Heart left ventricle (tissue), 16 donors: ENCODE measurements at regions not wholly inside any gene's neighbourhood (a gene's known extent, or its start where the extent isn't known, plus 50 kb on each side); places are given as distances from the start of the nearest gene placed in this dataset.
"Not testable (repeated sequence)": the region's sequence is repeated elsewhere in the genome, so short reads cannot be mapped to it uniquely, and the experiment has no call there.

ENCODE experiments used
- ATAC-seq, 4 donors: fragments of 200-7000 bp; cut with Tn5 transposase; one replicate each; pipeline ENCODE4 v1.9.1; 2020 to 2022; ENCODE audit warnings: moderate library complexity in 4 of 4, mild to moderate bottlenecking in 3 of 4, moderate number of reproducible peaks in 1 of 4
- DNase-seq, 5 donors: peaks; one replicate each; pipeline ENCODE4 v3.0.0-alpha.2; 2020
- H3K27ac ChIP-seq, 12 donors: fragments of 200-600 bp; sonication (generic) in 4 of 12; one replicate each; pipeline versions ENCODE4 v1.5.0 to v1.8.0; 2016 to 2022; ENCODE audit warnings: mild to moderate bottlenecking in 2 of 12
- H3K27me3 ChIP-seq, 9 donors: fragments of 200-600 bp; sonication (generic) in 2 of 9; one replicate each; pipeline versions ENCODE4 v1.5.1 to v1.8.0; 2016 to 2022; ENCODE audit warnings: mild to moderate bottlenecking in 3 of 9
- H3K36me3 ChIP-seq, 9 donors: fragments of 200-600 bp; sonication (generic) in 2 of 9; one replicate each; pipeline versions ENCODE4 v1.5.0 to v1.8.0; 2018 to 2022; ENCODE audit warnings: mild to moderate bottlenecking in 2 of 9
- H3K4me1 ChIP-seq, 12 donors: fragments of 200-600 bp; sonication (generic) in 4 of 12; one replicate each; pipeline versions ENCODE4 v1.5.0 to v1.8.0; 2016 to 2022; ENCODE audit warnings: mild to moderate bottlenecking in 3 of 12
- H3K4me3 ChIP-seq, 12 donors: fragments of 200-600 bp; sonication (generic) in 4 of 12; one replicate each; pipeline versions ENCODE4 v1.5.0 to v1.8.0; 2017 to 2022; ENCODE audit warnings: mild to moderate bottlenecking in 9 of 12, moderate library complexity in 4 of 12
- H3K9me3 ChIP-seq, 12 donors: fragments of 200-600 bp; sonication (generic) in 4 of 12; one replicate each; pipeline versions ENCODE4 v1.5.0 to v1.8.0; 2016 to 2022; ENCODE audit warnings: mild to moderate bottlenecking in 1 of 12
- POLR2A ChIP-seq, 2 donors: fragments of 450-650 bp; IDR thresholded peaks; one replicate each; pipeline ENCODE4 v1.6.1; 2017; ENCODE audit warnings: antibody characterized with exemption in 2 of 2, mild to moderate bottlenecking in 2 of 2, moderate library complexity in 2 of 2
- WGBS, 4 donors: extraction: QIAGEN DNeasy Blood & Tissue Kit in 2 of 4; methylation state at CpG; one replicate each; pipeline versions ENCODE4 v1.1.5 to v1.1.7; 2013 to 2018; 5-methylcytosine and 5-hydroxymethylcytosine counted together
- intact Hi-C, 10 donors: fragments of 100-400 bp; cut with DNase I; formaldehyde crosslinking; loops; one replicate each; pipeline versions ENCODE4 v1.11.1 to v1.14.2; 2022
- TF ChIP-seq, protein P1 (sequence below), 12 donors: fragments of 200-600 bp; sonication (generic) in 4 of 12; IDR thresholded peaks; one replicate each; pipeline versions ENCODE4 v1.5.0 to v1.8.0; 2018 to 2022; ENCODE audit warnings: antibody characterized with exemption in 12 of 12, mild to moderate bottlenecking in 5 of 12
- donor health status: ischemic (EF 13 %, LVEDD 7.1; RV severe dilation, severe dysfunction).
- donor health status: healthy with polysubstance abuse.
- donor health status: DM: no; HTN: yes; CAD: no.
- donor health status: DM: no; HTN: no; CAD: no.
- donor health status: ischemic (EF 25% LVEDD 6.9; RV normal size, moderate dysfunction).
- donor health status: ischemic (EF 25% LVEDD 5.7; RV mildly dilated, moderate dysfunction).
- donor health status: healthy.
- donor health status: DM: yes; HTN: yes; CAD: no.
- donor health status: ischemic (EF 35%, LVEDD 5.7; RV mildly dilated, moderate dysfunction).
- donor health status: nonischemic (EF 11% LVEDD 7.7; RV severe dilation, severe dysfunction).
- donor health status: DM: yes; HTN: yes; CAD: no.
- donor health status: PGD.
- donor health status: ischemic (EF 29% LVEDD 5.4; RV normal size, mild dysfunction).
- donor health status: nonischemic (EF 23%, LVEDD 6.1; RV moderate dilation, normal function).

DNA sequence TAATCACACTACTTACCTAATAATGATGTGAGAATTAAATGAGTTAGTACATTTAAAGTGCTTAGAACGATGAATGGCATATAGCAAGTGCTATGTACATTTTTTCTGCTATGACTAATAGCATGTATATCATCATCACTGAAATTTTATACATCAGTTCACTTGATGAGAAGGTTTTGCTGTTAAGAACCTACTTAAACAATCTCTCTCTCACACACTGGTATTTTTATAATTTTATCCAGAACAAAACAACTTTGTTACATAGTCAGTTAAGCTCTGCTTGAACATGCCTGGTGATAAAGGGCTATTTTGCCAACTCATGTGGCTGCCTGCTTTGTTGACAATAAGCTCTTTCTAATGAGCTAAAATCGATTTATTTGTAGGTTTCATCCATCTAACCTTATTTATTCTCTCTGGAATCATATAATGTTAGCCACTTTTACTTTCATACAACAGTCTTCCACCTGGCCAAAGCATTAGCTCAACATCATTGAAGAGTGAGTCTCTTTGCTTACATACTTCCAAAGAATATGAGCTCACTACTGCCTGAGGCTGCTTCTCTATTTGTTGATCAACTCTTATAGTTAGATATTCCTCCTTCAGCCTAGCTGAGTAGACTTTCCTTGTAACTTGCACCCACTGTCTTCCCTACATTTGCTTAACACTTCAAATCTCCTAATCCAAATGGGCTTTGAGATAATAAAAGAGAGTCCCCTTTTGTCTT lies 372.7 kb upstream of the BOD1L1 start:
- H3K27me3 ChIP-seq: no peaks in the 10 kb centered on the region
- peaks cover 0 to 22% (median 0%) of the 10 kb centered on the region in 12 donors for H3K9me3 ChIP-seq
- intact Hi-C loops: no loop called here
- ATAC-seq (no peak), DNase-seq (no peak)
- H3K4me3 ChIP-seq: no peak overlapping the region
- H3K27ac ChIP-seq: no peak overlapping the region
- TF ChIP-seq, protein P1, sequence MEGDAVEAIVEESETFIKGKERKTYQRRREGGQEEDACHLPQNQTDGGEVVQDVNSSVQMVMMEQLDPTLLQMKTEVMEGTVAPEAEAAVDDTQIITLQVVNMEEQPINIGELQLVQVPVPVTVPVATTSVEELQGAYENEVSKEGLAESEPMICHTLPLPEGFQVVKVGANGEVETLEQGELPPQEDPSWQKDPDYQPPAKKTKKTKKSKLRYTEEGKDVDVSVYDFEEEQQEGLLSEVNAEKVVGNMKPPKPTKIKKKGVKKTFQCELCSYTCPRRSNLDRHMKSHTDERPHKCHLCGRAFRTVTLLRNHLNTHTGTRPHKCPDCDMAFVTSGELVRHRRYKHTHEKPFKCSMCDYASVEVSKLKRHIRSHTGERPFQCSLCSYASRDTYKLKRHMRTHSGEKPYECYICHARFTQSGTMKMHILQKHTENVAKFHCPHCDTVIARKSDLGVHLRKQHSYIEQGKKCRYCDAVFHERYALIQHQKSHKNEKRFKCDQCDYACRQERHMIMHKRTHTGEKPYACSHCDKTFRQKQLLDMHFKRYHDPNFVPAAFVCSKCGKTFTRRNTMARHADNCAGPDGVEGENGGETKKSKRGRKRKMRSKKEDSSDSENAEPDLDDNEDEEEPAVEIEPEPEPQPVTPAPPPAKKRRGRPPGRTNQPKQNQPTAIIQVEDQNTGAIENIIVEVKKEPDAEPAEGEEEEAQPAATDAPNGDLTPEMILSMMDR (IDR thresholded peaks at IDR 0.05): no peak
- no peak for TF ChIP-seq POLR2A (IDR thresholded peaks at IDR 0.05)
- no peaks in the 10 kb centered on the region for H3K4me1 ChIP-seq
- 49 to 68% (median 51%) methylated on average over 2 of the region's 2 CpGs for WGBS, 4 donors
- H3K36me3 ChIP-seq: no peaks in the 10 kb centered on the region

DNA sequence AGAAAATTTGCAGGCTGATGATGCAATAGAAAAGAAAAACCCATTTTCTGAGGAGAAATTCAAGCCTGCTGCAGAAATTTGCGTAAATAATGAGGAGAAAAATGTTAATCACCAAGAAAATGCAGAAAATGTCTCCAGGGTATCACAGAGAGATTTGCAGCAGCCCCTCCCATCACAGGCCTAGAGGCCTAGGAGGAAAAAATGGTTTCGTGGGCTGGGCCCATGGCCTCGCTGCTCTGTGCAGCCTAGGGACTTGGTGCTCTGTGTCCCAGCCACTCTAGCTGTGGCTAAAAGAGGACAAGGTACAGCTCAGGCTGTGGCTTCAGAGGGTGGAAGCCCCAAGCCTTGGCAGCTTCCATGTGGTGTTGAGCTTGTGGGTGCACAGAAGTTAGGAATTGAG lies 374.8 kb upstream of the BOD1L1 start:
- 71 to 89% (median 83%) methylated on average over 3 of the region's 3 CpGs for WGBS, 4 donors
- DNase-seq, H3K36me3 ChIP-seq, ATAC-seq, H3K4me3 ChIP-seq, H3K27ac ChIP-seq, H3K27me3 ChIP-seq, H3K4me1 ChIP-seq, intact Hi-C loops: not testable (repeated sequence)
- peaks cover 0 to 22% (median 0%) of the 10 kb centered on the region in 12 donors for H3K9me3 ChIP-seq

DNA sequence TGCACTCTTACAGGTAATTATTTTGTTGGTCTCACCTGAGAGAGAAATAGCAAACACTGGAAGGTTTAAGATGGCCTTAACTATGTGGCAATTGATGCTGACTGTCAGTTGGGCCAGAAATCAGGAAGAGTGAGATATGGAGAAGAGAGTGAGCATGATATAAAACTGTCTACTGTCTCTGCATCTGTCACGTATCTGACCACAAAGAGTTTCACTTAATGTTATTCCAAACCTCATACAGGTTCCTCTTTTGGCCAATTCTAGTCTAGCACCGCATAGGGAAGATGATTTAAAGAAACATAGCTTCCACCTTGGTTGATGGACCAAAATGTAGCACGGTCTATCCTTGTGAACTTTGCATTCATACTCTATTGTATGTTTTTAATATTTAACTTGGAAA lies 381.0 kb upstream of the BOD1L1 start:
- Histone ChIP-seq H3K9me3 (peaks cover 0 to 5% (median 0%) of the 10 kb centered on the region in 12 donors), H3K27me3 (no peaks in the 10 kb centered on the region), H3K27ac (no peak overlapping the region), H3K4me1 (no peaks in the 10 kb centered on the region), H3K4me3 (no peak overlapping the region), H3K36me3 (no peaks in the 10 kb centered on the region)
- 64 to 76% (median 70%) methylated on average over 3 of the region's 3 CpGs for WGBS, 4 donors
- DNase-seq: no peak
- no peak for TF ChIP-seq POLR2A (IDR thresholded peaks at IDR 0.05)
- TF ChIP-seq, protein P1 (IDR thresholded peaks at IDR 0.05): no peak
- ATAC-seq: no peak
- intact Hi-C loops: no loop called here

DNA sequence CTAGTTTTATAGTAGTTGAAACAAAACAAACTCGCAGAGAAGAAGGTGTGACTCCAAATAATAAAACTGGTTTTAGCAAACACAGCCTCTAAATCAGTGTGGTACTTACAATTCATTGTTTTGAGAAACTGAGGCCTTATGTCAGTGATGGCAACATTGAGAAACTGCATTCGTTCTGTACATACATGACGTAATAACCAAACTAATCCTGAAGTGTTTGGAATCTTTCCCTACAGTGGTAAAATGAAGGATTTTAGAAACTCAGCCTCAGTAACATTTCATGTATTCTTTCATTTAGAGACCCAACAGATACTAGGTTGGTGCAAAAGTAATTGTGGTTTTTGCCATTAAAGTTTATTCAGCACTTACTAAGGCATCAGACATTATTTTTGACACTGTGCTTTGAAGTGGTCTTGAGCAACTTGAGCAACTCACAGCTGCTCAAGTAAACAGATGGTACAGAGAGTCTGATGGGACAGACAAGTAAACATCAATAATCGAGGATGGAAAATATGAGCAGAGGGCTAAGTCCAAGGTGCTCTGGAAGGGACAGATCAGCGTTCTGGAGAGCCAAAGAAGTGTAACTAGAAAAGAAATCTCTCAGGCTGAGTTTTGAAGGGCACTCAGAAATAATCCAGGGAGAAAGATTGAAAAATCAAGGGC lies 390.8 kb upstream of the BOD1L1 start:
- 77 to 85% (median 82%) methylated on average over 5 of the region's 5 CpGs for WGBS, 4 donors

More for the DNA sequence above, 390.8 kb upstream of the BOD1L1 start:
- no peaks in the 10 kb centered on the region for H3K27me3 ChIP-seq
- intact Hi-C loops: no loop called here
- H3K4me1 ChIP-seq: no peaks in the 10 kb centered on the region
- H3K27ac ChIP-seq: no peak overlapping the region
- no peak for TF ChIP-seq POLR2A (IDR thresholded peaks at IDR 0.05)
- TF ChIP-seq, protein P1 (IDR thresholded peaks at IDR 0.05): no peak
- no peaks in the 10 kb centered on the region for H3K36me3 ChIP-seq
- H3K9me3 ChIP-seq: peaks cover 0 to 15% (median 5%) of the 10 kb centered on the region in 12 donors
- no peak for DNase-seq
- no peak overlapping the region for H3K4me3 ChIP-seq
- no peak for ATAC-seq
